ENCODE measurements at regions not wholly inside any gene's neighbourhood (a gene's known extent, or its start where the extent isn't known, plus 50 kb on each side); places are given as distances from the start of the nearest gene placed in this dataset.
"Not testable (repeated sequence)": the region's sequence is repeated elsewhere in the genome, so short reads cannot be mapped to it uniquely, and the experiment has no call there.

DNA sequence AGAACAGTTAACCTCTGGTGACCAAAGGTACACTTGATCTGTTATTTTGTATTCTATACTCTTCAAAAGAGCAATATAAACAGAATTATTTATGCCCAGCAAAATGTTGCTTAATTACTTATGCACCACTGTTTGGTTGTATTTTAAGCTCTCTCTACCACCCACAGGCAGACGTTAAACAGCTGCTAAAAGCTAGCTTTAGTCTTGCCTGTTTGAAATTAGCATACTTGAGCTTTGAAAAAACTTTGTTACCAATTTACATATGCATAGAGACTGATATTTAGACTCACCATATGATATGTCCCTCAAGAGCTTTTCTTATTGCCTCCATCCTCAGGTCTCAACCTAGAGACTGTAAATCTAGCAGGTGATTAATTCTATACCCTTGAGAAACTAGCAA is 426.9 kb downstream of the NR4A2 start:
- no peak for DNase-seq

DNA sequence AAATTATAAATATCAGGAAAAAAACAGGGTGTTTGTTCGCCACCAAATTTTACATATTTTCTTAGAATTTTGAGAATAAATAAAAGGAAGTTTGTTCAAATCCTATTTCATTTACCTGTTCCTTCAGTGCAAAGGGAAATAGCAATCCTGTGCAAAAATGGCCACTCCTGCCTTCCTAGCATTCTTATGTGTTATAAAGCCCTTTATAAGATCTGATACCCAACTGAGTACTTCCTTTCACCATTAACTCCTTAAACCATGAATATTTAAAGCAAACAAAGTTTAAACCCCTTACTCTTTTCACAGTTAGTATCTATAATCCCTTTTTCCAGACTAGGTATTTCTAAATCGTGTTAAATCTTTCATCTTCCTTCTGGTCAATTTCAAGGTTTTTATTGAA is 427.8 kb downstream of the NR4A2 start:
- DNase-seq: no peak

DNA sequence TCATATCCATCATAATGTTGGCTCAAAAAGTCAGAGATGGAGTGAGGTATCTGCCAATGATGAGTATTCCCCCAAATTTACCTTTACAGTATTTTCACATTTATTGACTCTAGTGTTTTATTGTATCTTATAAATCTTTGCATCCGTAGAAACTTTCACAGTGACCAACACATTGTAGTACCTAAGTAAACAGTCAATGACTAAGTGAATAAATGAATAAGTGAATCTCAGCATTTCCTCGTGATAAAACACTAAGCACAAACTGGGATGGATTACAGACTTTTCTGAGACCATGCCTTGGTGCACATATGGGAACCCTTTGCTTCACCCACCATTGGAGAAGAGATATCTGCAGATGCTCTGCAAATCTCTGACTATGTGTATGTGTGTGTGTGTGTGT is 429.9 kb downstream of the NR4A2 start:
- no peak for DNase-seq

GRCh38 chr2:155895016-155895415 is 437.5 kb downstream of the NR4A2 start:
- DNase-seq: no peak

DNA sequence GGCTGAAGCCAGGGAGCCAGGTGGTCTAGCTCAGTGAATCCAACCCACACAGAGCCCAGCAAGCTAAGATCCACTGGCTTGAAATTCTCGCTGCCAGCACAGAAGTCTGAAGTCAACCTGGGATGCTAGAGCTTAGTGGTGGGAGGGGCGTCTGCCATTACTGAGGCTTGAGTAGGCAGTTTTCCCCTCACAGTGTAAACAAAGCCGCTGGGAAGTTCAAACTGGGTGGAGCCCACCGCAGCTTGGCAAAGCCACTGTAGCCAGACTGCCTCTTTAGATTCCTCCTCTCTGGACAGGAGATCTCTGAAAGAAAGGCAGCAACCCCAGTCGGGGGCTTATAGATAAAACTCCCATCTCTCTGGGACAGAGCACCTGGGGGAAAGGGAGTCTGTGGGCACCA is 452.1 kb downstream of the NR4A2 start:
- DNase-seq: not testable (repeated sequence)

DNA sequence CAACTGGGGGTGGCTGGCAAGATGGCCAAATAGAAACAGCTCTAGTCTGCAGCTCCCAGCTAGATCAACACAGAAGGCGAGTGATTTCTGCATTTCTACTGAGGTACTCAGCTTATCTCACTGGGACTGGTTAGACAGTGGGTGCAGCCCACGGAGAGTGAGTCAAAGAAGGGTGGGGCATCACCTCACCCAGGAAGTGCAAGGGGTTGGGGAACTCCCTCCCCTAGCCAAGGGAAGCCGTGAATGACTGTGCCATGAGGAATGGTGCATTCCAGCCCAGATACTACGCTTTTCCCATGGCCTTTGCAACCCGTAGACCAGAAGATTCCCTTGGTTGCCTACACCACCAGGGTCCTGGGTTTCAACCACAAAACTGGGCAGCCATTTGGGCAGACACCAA is 452.6 kb downstream of the NR4A2 start:
- DNase-seq: not testable (repeated sequence)

GRCh38 chr2:155872396-155872795 is 460.1 kb downstream of the NR4A2 start:
- DNase-seq: no peak

DNA sequence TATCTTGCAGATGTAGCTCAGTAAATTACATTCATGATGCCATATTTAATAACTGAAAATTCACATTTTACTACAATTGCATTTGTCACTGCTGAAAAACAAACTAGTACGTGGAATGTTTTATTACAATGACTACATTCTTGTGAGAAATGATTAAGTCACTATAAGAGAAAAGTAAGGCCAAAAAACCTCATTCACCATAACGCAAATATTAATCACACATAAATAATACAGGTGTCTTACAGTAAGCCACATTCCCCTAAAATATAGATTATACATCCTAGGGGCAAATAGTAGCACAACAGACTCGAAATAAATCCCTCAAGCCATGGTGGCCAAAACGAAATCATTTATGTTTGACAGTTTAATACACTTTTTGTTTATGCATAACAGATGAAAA is 460.6 kb downstream of the NR4A2 start:
- no peak for DNase-seq

- no peak for DNase-seq
Measured at GRCh38 chr2:155867564-155867963, 465.0 kb downstream of the NR4A2 start.

DNA sequence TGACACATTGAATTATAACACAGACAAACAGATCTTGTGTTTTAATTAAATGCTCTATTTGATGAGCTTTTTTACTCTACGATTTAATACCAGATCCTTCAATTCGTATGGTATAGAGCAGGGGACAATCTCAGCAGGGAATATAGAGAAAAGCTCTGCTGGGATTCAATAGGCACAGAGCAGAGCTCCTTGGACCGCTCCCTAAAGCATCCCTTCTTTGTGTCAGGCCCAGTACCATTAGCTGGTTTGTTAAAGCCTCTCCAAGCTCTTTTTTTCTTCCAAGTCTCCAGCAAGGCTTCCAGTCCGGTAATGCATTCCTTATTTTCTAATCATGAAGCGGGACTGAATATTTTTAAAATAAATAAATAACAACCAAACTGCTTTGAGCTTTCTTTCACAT is 466.0 kb downstream of the NR4A2 start:
- no peak for DNase-seq

- no peak for DNase-seq
Measured at GRCh38 chr2:155852156-155852555, 480.4 kb downstream of the NR4A2 start.

DNA sequence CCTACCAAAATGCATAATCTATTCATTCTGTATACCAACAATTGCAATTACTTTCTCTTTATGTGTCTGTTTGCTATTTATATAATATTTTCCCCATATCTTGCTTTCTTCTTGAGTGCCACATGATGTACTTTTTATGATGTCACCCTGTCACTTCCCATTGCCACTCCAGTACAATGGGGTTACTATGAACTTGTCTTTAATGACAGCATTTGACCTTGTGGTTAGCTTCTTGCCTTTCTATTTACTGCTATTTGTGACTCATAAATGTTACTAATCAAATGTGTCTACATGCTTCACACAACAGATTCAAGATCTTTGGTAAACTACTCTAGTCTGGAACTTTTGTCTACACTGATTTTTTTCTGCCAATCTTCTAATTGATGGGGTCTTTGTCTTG is 486.3 kb downstream of the NR4A2 start:
- DNase-seq: no peak

DNA sequence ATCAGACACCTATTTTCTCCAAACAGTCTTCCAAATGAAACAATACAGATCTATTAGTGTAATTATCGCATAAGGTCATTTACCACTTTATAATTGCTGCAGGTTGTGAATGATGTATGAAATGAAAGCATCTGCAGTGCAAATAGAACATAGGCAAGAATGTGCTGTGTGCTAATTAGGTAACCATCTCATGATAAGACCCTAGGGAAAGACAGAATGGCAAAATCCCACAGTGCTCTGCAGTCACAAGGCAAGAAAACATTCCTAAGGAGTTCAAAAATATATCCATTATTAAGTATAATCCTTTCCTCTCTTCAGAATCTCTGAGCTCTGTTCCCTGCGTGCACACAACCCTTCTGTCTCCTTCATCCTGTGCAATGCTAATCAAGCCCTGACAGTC is 488.1 kb downstream of the NR4A2 start:
- DNase-seq: no peak

GRCh38 chr2:155842103-155842502 is 490.4 kb downstream of the NR4A2 start:
- no peak for DNase-seq

DNA sequence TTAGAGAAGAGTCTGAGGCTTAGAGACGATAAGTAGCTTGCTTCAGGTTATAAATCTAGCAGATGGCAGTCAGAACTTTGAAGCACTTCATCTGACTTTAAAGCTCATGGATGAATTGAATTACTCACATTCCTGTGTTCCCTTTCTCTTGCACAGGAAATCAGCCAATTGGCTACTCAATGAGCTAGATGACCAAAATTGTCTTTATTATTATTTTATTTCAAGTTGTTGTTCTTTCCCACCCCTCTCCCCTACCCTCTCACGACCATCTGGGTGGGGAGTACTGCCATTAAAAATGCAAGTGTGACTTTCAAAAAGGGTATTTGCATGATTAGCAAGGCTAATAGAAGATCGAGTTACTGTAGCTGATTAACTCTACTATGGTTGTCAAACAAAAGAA is 491.1 kb downstream of the NR4A2 start:
- DNase-seq: no peak

DNA sequence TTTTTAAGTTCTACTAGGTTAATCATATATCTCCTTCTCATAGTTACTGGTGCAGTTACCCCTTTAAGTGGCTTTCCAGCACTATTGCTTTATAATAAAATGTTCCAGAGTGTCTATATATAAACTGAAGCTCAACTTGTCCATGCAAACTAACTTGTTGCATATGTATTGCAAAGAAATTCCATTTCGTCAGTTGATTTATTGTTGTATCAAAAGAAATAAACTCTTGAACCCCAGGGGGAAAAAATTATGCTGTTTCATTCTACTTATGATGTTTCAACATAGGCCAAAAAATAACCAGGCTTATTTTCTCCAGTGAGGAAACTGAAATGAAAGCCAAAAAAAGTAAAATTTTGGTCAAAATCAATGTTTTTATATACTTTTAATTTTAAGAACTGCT is 491.9 kb downstream of the NR4A2 start:
- DNase-seq: no peak

DNA sequence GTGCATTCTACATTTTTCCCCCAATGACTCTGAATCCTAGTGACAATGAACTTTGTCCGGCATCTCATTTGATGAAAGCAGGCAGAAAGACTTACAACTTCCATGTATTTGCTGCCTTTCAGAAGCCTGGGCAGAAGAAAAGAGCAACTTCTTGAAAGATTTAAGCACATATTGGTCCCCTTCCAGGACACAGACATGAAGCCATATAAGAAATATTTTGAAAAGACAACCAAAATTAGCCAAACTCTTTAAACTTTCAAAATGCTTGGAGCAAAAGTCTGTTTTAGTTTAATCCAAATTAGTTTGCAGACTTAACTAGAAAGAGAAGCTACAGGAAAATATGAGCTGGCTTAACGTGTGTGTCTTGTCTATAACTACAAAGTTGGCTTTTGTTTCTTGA is 492.5 kb downstream of the NR4A2 start:
- no peak for DNase-seq

GRCh38 chr2:155839436-155839835 is 493.1 kb downstream of the NR4A2 start:
- DNase-seq: no peak

- no peak for DNase-seq
Measured at GRCh38 chr2:155836439-155836838, 496.1 kb downstream of the NR4A2 start.

DNA sequence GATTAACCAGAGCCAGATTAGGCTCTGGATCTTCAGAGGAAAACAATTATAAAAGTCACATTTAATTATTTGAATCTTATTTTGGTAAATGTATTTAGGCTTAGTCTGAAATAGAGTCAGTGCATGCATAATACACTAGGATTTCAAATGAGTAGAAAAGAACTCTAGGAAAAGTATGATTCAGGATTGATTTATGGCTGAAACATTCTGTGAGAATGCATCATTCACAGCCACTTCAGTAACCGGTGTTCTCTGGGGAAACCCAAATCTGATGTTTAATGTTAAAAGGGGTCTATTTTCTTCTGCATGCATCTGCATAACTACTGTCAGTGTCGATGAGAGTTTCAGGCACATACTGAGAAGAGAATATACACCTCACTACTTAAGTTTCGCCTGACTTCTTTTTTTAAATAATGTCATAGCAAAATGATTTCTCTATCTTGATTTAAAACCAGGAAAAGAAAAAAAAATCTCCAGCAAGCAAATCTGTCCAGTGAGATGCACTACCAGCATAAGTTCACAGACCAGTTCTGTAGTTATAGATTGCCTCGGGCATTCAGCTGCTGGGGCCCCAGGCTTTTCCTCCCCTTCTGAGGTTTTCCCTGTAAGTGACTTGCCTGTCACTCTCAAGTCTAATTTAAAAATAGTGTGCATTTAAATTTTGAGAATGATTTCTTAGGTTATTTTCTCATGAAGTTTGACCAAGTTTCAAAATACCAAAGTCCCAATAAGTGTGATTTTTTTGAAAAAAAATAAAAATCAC is 501.5 kb downstream of the NR4A2 start:
- DNase-seq: no peak

- DNase-seq: no peak
Measured at GRCh38 chr2:155830351-155830750, 502.2 kb downstream of the NR4A2 start.

- DNase-seq: no peak
Measured at GRCh38 chr2:155825876-155826275, 506.6 kb downstream of the NR4A2 start.

- DNase-seq: peak in 18 of 56 donors; percentile 1 to 56 (median 13)
Measured at GRCh38 chr2:155815851-155816250, 516.7 kb downstream of the NR4A2 start.

DNA sequence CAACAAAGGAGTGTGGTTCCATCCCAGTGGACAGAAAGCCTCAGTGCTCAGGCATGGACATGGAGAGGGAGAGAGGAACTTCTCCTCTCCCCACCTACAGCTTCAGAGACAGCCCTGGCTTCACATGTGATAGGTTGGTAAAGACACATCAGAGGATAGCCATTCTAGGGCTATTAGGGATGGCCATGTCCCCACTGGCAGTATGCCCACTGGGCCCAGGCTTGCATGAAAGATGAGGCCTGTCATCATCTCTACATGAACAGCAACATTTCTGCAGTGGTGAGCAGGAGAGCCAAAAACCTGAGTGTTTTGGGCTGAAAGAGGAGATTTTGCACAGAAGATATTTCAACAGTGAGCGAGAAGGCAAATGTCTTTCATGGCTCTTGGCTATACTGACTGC is 517.2 kb downstream of the NR4A2 start:
- DNase-seq: no peak

Data from amygdala (tissue), 56 donors.